GM23338 (cell line): ENCODE measurements at regions not wholly inside any gene's neighbourhood (a gene's known extent, or its start where the extent isn't known, plus 50 kb on each side); places are given as distances from the start of the nearest gene placed in this dataset.
A peak's percentile ranks its signal among the peaks of the same experiment; 100 is the strongest.

ENCODE experiments used
- CREB1 ChIP-seq: fragments of 250-450 bp; sonication (Bioruptor Pico); IDR thresholded peaks from 2 replicates; pipeline ENCODE4 v1.5.0; 2020; ENCODE audit warnings: low read depth, mild to moderate bottlenecking, moderate library complexity
- EZH2 ChIP-seq: fragments of 200-600 bp; sonication (generic); IDR thresholded peaks from one replicate; pipeline ENCODE4 v1.8.0; 2017; ENCODE audit warnings: antibody characterized with exemption, mild to moderate bottlenecking, low read depth; ENCODE audit not compliant: unreplicated experiment
- STAT1 ChIP-seq: IDR thresholded peaks from one replicate; pipeline ENCODE4 v1.6.1; 2016; ENCODE audit warnings: antibody characterized with exemption; ENCODE audit not compliant: unreplicated experiment
- ZNF114 ChIP-seq: fragments of 250-450 bp; sonication (Bioruptor Pico); IDR thresholded peaks from 2 replicates; pipeline ENCODE4 v1.5.0; 2020; ENCODE audit warnings: mild to moderate bottlenecking, moderate library complexity
- TF ChIP-seq, protein P1 (sequence below), 2 experiments: fragments of 200-600 bp in 1 of 2; sonication (generic) in 1 of 2; conservative IDR thresholded peaks; 2 replicates each; pipeline versions ENCODE4 v1.5.1 to v1.6.1; 2016 to 2017; ENCODE audit warnings: antibody characterized with exemption in 2 of 2, low read depth in 2 of 2, mild to moderate bottlenecking in 2 of 2, moderate library complexity in 1 of 2

GRCh38 chr16:87190288-87191230 is 126.6 kb downstream of the C16orf95 start:
- TF ChIP-seq, protein P1, sequence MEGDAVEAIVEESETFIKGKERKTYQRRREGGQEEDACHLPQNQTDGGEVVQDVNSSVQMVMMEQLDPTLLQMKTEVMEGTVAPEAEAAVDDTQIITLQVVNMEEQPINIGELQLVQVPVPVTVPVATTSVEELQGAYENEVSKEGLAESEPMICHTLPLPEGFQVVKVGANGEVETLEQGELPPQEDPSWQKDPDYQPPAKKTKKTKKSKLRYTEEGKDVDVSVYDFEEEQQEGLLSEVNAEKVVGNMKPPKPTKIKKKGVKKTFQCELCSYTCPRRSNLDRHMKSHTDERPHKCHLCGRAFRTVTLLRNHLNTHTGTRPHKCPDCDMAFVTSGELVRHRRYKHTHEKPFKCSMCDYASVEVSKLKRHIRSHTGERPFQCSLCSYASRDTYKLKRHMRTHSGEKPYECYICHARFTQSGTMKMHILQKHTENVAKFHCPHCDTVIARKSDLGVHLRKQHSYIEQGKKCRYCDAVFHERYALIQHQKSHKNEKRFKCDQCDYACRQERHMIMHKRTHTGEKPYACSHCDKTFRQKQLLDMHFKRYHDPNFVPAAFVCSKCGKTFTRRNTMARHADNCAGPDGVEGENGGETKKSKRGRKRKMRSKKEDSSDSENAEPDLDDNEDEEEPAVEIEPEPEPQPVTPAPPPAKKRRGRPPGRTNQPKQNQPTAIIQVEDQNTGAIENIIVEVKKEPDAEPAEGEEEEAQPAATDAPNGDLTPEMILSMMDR (conservative IDR thresholded peaks at IDR 0.05; ENCODE audit: low read depth in 2 of 2), result peak; percentile 46 to 58
- TF ChIP-seq EZH2 (no peak), ZNF114 (CRISPR knock-in tag) (no peak), CREB1 (no peak), STAT1 (no peak)
